GM19043 (cell line): ENCODE measurements at regions not wholly inside any gene's neighbourhood (a gene's known extent, or its start where the extent isn't known, plus 50 kb on each side); places are given as distances from the start of the nearest gene placed in this dataset.
A peak's percentile ranks its signal among the peaks of the same experiment; 100 is the strongest.

Experiments
- ATAC-seq: cut with Tn5 transposase; IDR thresholded peaks from one replicate; pipeline ENCODE4 v1.9.1; 2021; ENCODE audit warnings: low read depth; ENCODE audit not compliant: unreplicated experiment

GRCh38 chr3:177524742-177525141 is 327.5 kb upstream of the TBL1XR1 start:
- no peak for ATAC-seq

GRCh38 chr3:177525414-177525813 is 328.1 kb upstream of the TBL1XR1 start:
- no peak for ATAC-seq

- ATAC-seq = no peak
These were observed 328.9 kb upstream of the TBL1XR1 start for GRCh38 chr3:177525987-177526712.

GRCh38 chr3:177527182-177527581 is 329.9 kb upstream of the TBL1XR1 start:
- ATAC-seq = no peak

GRCh38 chr3:177528306-177529070 is 331.2 kb upstream of the TBL1XR1 start:
- ATAC-seq = no peak

GRCh38 chr3:177529071-177529550 is 331.8 kb upstream of the TBL1XR1 start:
- no peak for ATAC-seq

- ATAC-seq = no peak
These were observed 332.5 kb upstream of the TBL1XR1 start for GRCh38 chr3:177529716-177530335.

GRCh38 chr3:177530908-177531307 is 333.6 kb upstream of the TBL1XR1 start:
- no peak for ATAC-seq

- ATAC-seq = no peak
These were observed 339.6 kb upstream of the TBL1XR1 start for GRCh38 chr3:177536873-177537272.

GRCh38 chr3:177537612-177538011 is 340.3 kb upstream of the TBL1XR1 start:
- no peak for ATAC-seq

GRCh38 chr3:177538048-177538749 is 340.9 kb upstream of the TBL1XR1 start:
- no peak for ATAC-seq

GRCh38 chr3:177538750-177539730 is 341.8 kb upstream of the TBL1XR1 start:
- peak; percentile 93 for ATAC-seq

GRCh38 chr3:177541541-177541940 is 344.3 kb upstream of the TBL1XR1 start:
- ATAC-seq = no peak

- no peak for ATAC-seq
These were observed 348.7 kb upstream of the TBL1XR1 start for GRCh38 chr3:177545964-177546363.

- ATAC-seq = no peak
These were observed 350.5 kb upstream of the TBL1XR1 start for GRCh38 chr3:177547711-177548350.

GRCh38 chr3:177550667-177551066 is 353.4 kb upstream of the TBL1XR1 start:
- no peak for ATAC-seq

- ATAC-seq = no peak
These were observed 354.2 kb upstream of the TBL1XR1 start for GRCh38 chr3:177551431-177551836.

- ATAC-seq = no peak
These were observed 354.8 kb upstream of the TBL1XR1 start for GRCh38 chr3:177552051-177552450.

GRCh38 chr3:177553012-177553411 is 355.7 kb upstream of the TBL1XR1 start:
- no peak for ATAC-seq
